ENCODE measurements at regions not wholly inside any gene's neighbourhood (a gene's known extent, or its start where the extent isn't known, plus 50 kb on each side); places are given as distances from the start of the nearest gene placed in this dataset.

DNA sequence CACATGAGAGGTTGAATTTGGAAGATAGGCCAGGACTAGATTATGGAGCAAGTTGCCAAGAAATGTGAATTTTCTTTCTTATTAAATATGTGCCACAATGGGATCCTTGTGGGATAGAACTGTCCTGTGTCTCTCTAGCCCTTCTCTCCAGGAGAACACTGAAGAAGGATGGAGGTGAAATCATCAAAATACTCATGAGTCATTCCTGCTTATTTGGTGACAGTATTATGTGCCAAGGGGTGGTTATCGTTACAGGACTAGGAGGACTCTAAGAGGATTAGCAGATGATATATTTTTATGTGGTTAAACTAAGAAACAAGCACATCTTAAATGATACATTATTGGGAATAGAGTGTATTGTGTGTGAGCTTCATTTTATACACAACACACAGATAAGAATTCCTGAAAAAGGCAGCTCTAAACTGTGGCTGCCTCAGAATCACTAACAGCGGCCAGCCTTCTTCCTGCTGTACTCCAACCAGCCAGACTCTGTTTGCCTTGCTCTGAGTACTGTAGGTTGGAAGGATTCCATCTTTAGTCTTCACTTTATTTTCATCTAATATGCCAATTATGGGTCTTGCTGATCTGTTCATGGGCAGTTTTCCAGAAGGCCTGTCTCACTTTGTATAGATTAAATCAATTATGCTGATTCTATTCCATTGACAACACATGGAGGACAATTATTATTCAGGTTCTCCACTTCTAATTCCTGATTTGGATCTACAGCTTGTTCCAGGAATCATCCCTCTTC lies 325.8 kb downstream of the ABCC12 start:
- no peak for TF ChIP-seq CTCF (IDR thresholded peaks at IDR 0.05)
- no peak for TF ChIP-seq ZFX (IDR thresholded peaks at IDR 0.05; ENCODE audit: borderline replicate concordance)

Measured in 22Rv1 (cell line).